22Rv1 (cell line): ENCODE measurements at regions not wholly inside any gene's neighbourhood (a gene's known extent, or its start where the extent isn't known, plus 50 kb on each side); places are given as distances from the start of the nearest gene placed in this dataset.

ENCODE experiments used
- CTCF ChIP-seq: fragments of 450-650 bp; IDR thresholded peaks from 2 replicates; pipeline ENCODE4 v1.5.1; 2017; ENCODE audit warnings: mild to moderate bottlenecking
- ZFX ChIP-seq: fragments of 450-650 bp; IDR thresholded peaks from 2 replicates; pipeline ENCODE4 v1.6.1; 2017; ENCODE audit warnings: antibody characterized with exemption, borderline replicate concordance

- no peak for TF ChIP-seq CTCF
- TF ChIP-seq ZFX = no peak
Measured at GRCh38 chr4:120636120-120636630, 286.4 kb downstream of the PRDM5 start.
